ENCODE measurements at regions not wholly inside any gene's neighbourhood (a gene's known extent, or its start where the extent isn't known, plus 50 kb on each side); places are given as distances from the start of the nearest gene placed in this dataset.
"Not testable (repeated sequence)": the region's sequence is repeated elsewhere in the genome, so short reads cannot be mapped to it uniquely, and the experiment has no call there.

GRCh38 chr16:21338537-21339268 lies 60.6 kb upstream of the CRYM start:
- DNase-seq (no peak), ATAC-seq (peak; percentile 21)
- intact Hi-C loops (cut with DNase I, micrococcal nuclease) = no loop called here

- intact Hi-C loops (cut with DNase I, micrococcal nuclease) = no loop called here
- DNase-seq = no peak
- ATAC-seq = no peak
Measured at GRCh38 chr16:21336231-21336630, 58.1 kb upstream of the CRYM start.

- DNase-seq; ATAC-seq; intact Hi-C loops (cut with DNase I, micrococcal nuclease): not testable (repeated sequence)
Measured at GRCh38 chr16:21334188-21335146, 56.4 kb upstream of the CRYM start.

GRCh38 chr16:21333683-21334082 lies 55.6 kb upstream of the CRYM start:
- DNase-seq; ATAC-seq; intact Hi-C loops (cut with DNase I, micrococcal nuclease): not testable (repeated sequence)
